Uterus (tissue), 3 donors: ENCODE measurements at regions not wholly inside any gene's neighbourhood (a gene's known extent, or its start where the extent isn't known, plus 50 kb on each side); places are given as distances from the start of the nearest gene placed in this dataset.

Source experiments
- DNase-seq, 2 donors: peaks; one replicate each; pipeline ENCODE4 v3.0.0-alpha.2; 2019 to 2020
- H3K27ac ChIP-seq, 2 donors: fragments of 200-600 bp; sonication (generic); 1 replicate in 1 of 2; 2 replicates in 1 of 2; pipeline ENCODE4 v1.5.1; 2016 to 2018
- H3K27me3 ChIP-seq, 2 donors: fragments of 200-600 bp; sonication (generic); one replicate each; pipeline ENCODE4 v1.5.1; 2018 to 2019; ENCODE audit warnings: control low read depth in 1 of 2
- H3K36me3 ChIP-seq, 2 donors: fragments of 200-600 bp; sonication (generic); one replicate each; pipeline ENCODE4 v1.5.1; 2019; ENCODE audit warnings: control low read depth in 1 of 2
- H3K4me1 ChIP-seq, 2 donors: fragments of 200-600 bp; sonication (generic); one replicate each; pipeline ENCODE4 v1.5.1; 2018 to 2019; ENCODE audit warnings: control low read depth in 1 of 2
- H3K4me3 ChIP-seq, 2 donors: fragments of 200-600 bp; sonication (generic); 1 replicate in 1 of 2; 2 replicates in 1 of 2; pipeline ENCODE4 v1.5.1; 2018 to 2019; ENCODE audit warnings: mild to moderate bottlenecking in 1 of 2
- H3K9me3 ChIP-seq, 2 donors: fragments of 200-600 bp; sonication (generic); one replicate each; pipeline ENCODE4 v1.5.1; 2019; ENCODE audit warnings: control low read depth in 1 of 2
- POLR2A ChIP-seq, 2 donors: fragments of 450-650 bp; IDR thresholded peaks; one replicate each; pipeline ENCODE4 v1.6.1; 2016; ENCODE audit warnings: antibody characterized with exemption in 2 of 2, mild to moderate bottlenecking in 1 of 2, moderate library complexity in 1 of 2
- intact Hi-C: fragments of 100-400 bp; cut with DNase I; formaldehyde crosslinking; loops from one replicate; pipeline ENCODE4 v1.15.1; 2023; ENCODE audit warnings: low total_unique reads
- TF ChIP-seq, protein P1 (sequence below), 4 experiments: fragments of 200-600 bp in 2 of 4; fragments of 450-650 bp in 2 of 4; sonication (generic) in 2 of 4; IDR thresholded peaks; one replicate each; pipeline ENCODE4 v1.5.1; 2016 to 2019; ENCODE audit warnings: antibody characterized with exemption in 4 of 4, mild to moderate bottlenecking in 2 of 4, moderate library complexity in 1 of 4
- donor health status: DM: yes; HTN: yes; CAD: no.

DNA sequence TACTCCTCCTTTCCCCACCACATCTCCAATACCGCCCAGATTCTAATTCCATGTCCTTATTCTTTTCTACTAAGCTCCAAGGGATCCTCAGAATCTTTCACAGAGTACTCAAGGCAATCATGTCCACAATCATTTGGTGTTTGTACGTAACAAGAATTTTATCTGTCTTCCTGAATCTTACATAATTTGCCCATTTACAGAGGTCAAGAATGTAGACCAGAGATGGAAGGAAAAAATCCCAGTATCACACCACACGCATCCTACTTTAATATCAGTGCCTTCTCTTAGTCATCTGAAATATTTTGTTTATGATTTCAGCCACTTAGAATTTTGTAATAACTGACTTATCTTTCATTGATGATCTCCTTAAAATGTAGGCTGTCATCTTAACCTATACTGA, 366.0 kb upstream of the LRRC7 start:
- no peak for TF ChIP-seq POLR2A (IDR thresholded peaks at IDR 0.05)
- TF ChIP-seq, protein P1, sequence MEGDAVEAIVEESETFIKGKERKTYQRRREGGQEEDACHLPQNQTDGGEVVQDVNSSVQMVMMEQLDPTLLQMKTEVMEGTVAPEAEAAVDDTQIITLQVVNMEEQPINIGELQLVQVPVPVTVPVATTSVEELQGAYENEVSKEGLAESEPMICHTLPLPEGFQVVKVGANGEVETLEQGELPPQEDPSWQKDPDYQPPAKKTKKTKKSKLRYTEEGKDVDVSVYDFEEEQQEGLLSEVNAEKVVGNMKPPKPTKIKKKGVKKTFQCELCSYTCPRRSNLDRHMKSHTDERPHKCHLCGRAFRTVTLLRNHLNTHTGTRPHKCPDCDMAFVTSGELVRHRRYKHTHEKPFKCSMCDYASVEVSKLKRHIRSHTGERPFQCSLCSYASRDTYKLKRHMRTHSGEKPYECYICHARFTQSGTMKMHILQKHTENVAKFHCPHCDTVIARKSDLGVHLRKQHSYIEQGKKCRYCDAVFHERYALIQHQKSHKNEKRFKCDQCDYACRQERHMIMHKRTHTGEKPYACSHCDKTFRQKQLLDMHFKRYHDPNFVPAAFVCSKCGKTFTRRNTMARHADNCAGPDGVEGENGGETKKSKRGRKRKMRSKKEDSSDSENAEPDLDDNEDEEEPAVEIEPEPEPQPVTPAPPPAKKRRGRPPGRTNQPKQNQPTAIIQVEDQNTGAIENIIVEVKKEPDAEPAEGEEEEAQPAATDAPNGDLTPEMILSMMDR (IDR thresholded peaks at IDR 0.05): no peak
- Histone ChIP-seq H3K27me3 (no peaks in the 10 kb centered on the region), H3K4me1 (no peaks in the 10 kb centered on the region), H3K9me3 (no peaks in the 10 kb centered on the region), H3K27ac (no peak overlapping the region), H3K36me3 (no peaks in the 10 kb centered on the region), H3K4me3 (no peak overlapping the region)
- no peak for DNase-seq
- intact Hi-C loops: no loop called here

DNA sequence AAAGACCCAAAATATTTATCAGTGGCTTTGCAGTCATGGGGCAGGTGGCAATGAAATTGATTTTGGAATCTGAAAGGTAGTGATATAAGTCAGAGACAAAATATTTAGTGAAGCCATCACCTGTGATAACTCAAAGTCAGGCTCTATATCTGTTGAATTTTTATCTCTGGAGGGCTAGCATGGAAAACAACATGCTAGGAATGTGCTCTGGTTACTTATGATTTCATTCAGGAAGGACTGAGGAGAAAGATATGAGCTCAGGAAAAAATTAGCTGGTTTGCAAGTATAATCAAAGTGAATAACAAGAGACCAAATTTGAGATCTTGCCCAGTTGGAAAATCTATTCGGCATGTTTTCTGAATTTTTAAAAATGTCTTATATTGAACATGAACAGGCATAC, 364.6 kb upstream of the LRRC7 start:
- Histone ChIP-seq H3K4me1 (no peaks in the 10 kb centered on the region), H3K27ac (no peak overlapping the region), H3K27me3 (no peaks in the 10 kb centered on the region), H3K4me3 (no peak overlapping the region), H3K36me3 (no peaks in the 10 kb centered on the region), H3K9me3 (no peaks in the 10 kb centered on the region)
- intact Hi-C loops: no loop called here
- DNase-seq: no peak
- TF ChIP-seq, protein P1 (IDR thresholded peaks at IDR 0.05): no peak
- TF ChIP-seq POLR2A (IDR thresholded peaks at IDR 0.05): no peak

DNA sequence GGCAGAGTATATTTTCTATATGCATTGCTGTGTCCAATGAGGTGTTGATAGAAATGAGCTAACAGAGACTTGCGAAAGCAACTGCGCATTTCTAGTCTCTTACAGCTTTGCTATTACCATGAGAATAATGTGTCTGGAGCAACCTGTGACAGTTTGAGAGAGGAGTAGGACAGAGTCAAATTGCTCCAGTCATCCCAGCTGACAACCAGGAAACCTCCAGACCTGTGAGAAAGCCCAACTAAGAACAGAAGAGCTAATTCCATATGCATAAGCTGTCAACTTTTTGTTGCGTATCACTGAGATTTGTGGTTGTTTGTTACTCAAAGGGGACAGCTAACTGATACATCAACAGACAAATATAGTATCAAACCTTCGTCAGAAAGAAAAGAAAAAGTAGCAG, 354.1 kb upstream of the LRRC7 start:
- Histone ChIP-seq H3K4me3 (no peak overlapping the region), H3K27ac (no peak overlapping the region), H3K4me1 (no peaks in the 10 kb centered on the region), H3K27me3 (no peaks in the 10 kb centered on the region), H3K9me3 (no peaks in the 10 kb centered on the region), H3K36me3 (no peaks in the 10 kb centered on the region)
- DNase-seq: no peak
- intact Hi-C loops: no loop called here
- TF ChIP-seq, protein P1 (IDR thresholded peaks at IDR 0.05): no peak
- no peak for TF ChIP-seq POLR2A (IDR thresholded peaks at IDR 0.05)

DNA sequence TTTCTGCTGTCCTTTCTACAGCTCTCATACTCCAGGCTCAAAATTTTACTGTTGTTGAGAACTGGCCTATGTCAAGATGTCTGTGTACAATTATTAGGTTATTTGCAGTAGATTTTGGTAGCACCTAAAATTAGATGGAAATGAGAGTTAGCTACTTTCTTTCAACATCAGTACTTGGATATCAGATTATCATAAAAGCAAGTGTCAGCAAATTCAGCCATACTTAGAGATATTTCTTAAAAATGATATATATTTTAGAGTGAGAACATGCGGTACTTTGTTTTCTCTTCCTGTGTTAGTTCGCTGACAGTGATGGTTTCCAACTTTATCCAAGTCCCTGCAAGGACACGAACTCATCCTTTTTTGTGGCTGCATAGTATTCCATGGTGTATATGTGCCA, 351.8 kb upstream of the LRRC7 start:
- intact Hi-C loops: no loop called here
- no peak for TF ChIP-seq POLR2A (IDR thresholded peaks at IDR 0.05)
- TF ChIP-seq, protein P1 (IDR thresholded peaks at IDR 0.05): no peak
- Histone ChIP-seq H3K9me3 (no peaks in the 10 kb centered on the region), H3K27me3 (no peaks in the 10 kb centered on the region), H3K4me1 (no peaks in the 10 kb centered on the region), H3K36me3 (no peaks in the 10 kb centered on the region), H3K27ac (no peak overlapping the region), H3K4me3 (no peak overlapping the region)
- no peak for DNase-seq

DNA sequence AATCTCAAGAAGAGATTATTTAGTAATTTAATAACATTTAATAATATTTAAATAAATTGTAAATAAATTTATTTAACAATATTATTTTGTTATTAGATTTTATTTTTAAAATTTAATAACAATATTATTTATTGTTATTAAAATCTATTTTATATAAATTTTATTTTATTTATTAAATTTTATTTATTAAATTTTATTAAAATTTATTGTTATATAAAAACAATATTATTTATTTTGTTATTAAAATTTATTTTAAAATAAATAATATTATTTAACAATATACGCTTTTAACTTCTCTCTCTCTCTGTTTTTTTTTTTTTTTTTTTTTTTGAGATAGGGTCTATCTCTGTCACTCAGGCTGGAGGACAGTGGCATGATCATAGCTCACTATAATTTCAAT, 347.1 kb upstream of the LRRC7 start:
- no peaks in the 10 kb centered on the region for H3K4me1 ChIP-seq
- no peak overlapping the region for H3K27ac ChIP-seq
- intact Hi-C loops: no loop called here
- H3K9me3 ChIP-seq: no peaks in the 10 kb centered on the region
- H3K36me3 ChIP-seq: no peaks in the 10 kb centered on the region
- DNase-seq: no peak
- TF ChIP-seq, protein P1 (IDR thresholded peaks at IDR 0.05): no peak
- TF ChIP-seq POLR2A (IDR thresholded peaks at IDR 0.05): no peak
- H3K27me3 ChIP-seq: no peaks in the 10 kb centered on the region
- no peak overlapping the region for H3K4me3 ChIP-seq
